HCT116 (cell line): ENCODE measurements at regions not wholly inside any gene's neighbourhood (a gene's known extent, or its start where the extent isn't known, plus 50 kb on each side); places are given as distances from the start of the nearest gene placed in this dataset.

Source experiments
- ATAC-seq: fragments of 200-7000 bp; cut with Tn5 transposase; 2 replicates; pipeline ENCODE4 v1.9.1; 2020; ENCODE audit warnings: mild to moderate bottlenecking, moderate library complexity
- BruUV-seq: library from RNA; stranded (reverse); fragments of 400-500 nt; replicated peaks from 2 replicates; lab custom pipeline; 2021; lab: Mats Ljungman, UMichigan
- CTCF ChIA-PET: fragments of 300-600 bp; sonication (Branson Sonifier 250); formaldehyde crosslinking; loops from one replicate; lab custom pipeline; 2021; ENCODE audit warnings: antibody characterized with exemption; lab: Charles Lee
- POLR2A ChIA-PET: fragments of 300-600, 350-600 bp; sonication (Branson Sonifier 250); formaldehyde crosslinking; loops from one replicate; lab custom pipeline; 2021; ENCODE audit warnings: antibody characterized with exemption; lab: Charles Lee
- RAD21 ChIA-PET, 2 experiments: fragments of 300-600 bp; sonication (Branson Sonifier 250); formaldehyde crosslinking; loops; one replicate each; lab custom pipeline; 2023; ENCODE audit warnings: low total read pairs in 2 of 2; ENCODE audit not compliant: uncharacterized antibody in 2 of 2, unreplicated experiment in 2 of 2, low non-redundant PET in 1 of 2; lab: Charles Lee
- DNase-seq: peaks from one replicate; pipeline ENCODE4 v3.0.0-alpha.2; 2010; ENCODE audit warnings: low read depth, low spot score
- H2AFZ ChIP-seq: fragments of 200-600 bp; shearing (Covaris generic), sonication (generic); 2 replicates; pipeline ENCODE4 v1.6.1; 2017; ENCODE audit warnings: low read depth, mixed run types, mixed read lengths, antibody characterized with exemption, low read length; ENCODE audit not compliant: poor library complexity, severe bottlenecking
- H3K27ac ChIP-seq: 2 replicates; pipeline ENCODE4 v1.5.1; 2012; ENCODE audit warnings: low read depth, low read length
- H3K27me3 ChIP-seq: fragments of 200-600 bp; sonication (generic); 2 replicates; pipeline ENCODE4 v1.6.1; 2016; ENCODE audit warnings: mixed run types, low read length, mixed read lengths; ENCODE audit not compliant: insufficient read depth
- H3K36me3 ChIP-seq, 2 experiments: fragments of 200-500 bp in 1 of 2; fragments of 200-600 bp in 1 of 2; sonication (Bioruptor generic) in 1 of 2; sonication (generic) in 1 of 2; 2 replicates each; pipeline versions ENCODE4 v1.5.1 to v1.6.1; 2014 to 2016; ENCODE audit warnings: low read length in 2 of 2, inconsistent platforms in 1 of 2, mixed read lengths in 1 of 2, mixed run types in 1 of 2; ENCODE audit not compliant: insufficient read depth in 2 of 2, control insufficient read depth in 1 of 2
- H3K4me1 ChIP-seq, 2 experiments: fragments of 200-600 bp in 1 of 2; sonication (generic) in 1 of 2; 2 replicates each; pipeline versions ENCODE4 v1.5.1 to v1.6.1; 2012 to 2017; ENCODE audit warnings: low read length in 2 of 2, inconsistent platforms in 1 of 2, mild to moderate bottlenecking in 1 of 2, mixed read lengths in 1 of 2, mixed run types in 1 of 2, moderate library complexity in 1 of 2; ENCODE audit not compliant: insufficient read depth in 2 of 2, control insufficient read depth in 1 of 2
- H3K4me2 ChIP-seq: fragments of 200-600 bp; sonication (generic); 2 replicates; pipeline ENCODE4 v1.6.1; 2017; ENCODE audit warnings: mixed run types, low read length, mixed read lengths
- H3K4me3 ChIP-seq, 2 experiments: fragments of 200-600 bp in 1 of 2; sonication (generic) in 1 of 2; replicated peaks in 1 of 2; 2 replicates each; pipeline ENCODE4 v1.5.1; 2011 to 2016; ENCODE audit warnings: low read length in 2 of 2, control low read depth in 1 of 2, low read depth in 1 of 2, mild to moderate bottlenecking in 1 of 2, mixed read lengths in 1 of 2, mixed run types in 1 of 2
- H3K79me2 ChIP-seq: fragments of 200-600 bp; sonication (generic); 2 replicates; pipeline ENCODE4 v1.6.1; 2017; ENCODE audit warnings: mild to moderate bottlenecking, mixed run types, low read length, moderate library complexity, mixed read lengths; ENCODE audit not compliant: insufficient read depth
- H3K9ac ChIP-seq: fragments of 200-600 bp; sonication (generic); 2 replicates; pipeline ENCODE4 v1.6.1; 2016; ENCODE audit warnings: low read length, mixed read lengths
- H3K9me2 ChIP-seq: fragments of 200-600 bp; sonication (generic), shearing (Covaris generic); 2 replicates; pipeline ENCODE4 v1.6.1; 2017; ENCODE audit warnings: mixed run types, mild to moderate bottlenecking, moderate library complexity; ENCODE audit not compliant: insufficient read depth
- H3K9me3 ChIP-seq, 2 experiments: fragments of 200-500 bp in 1 of 2; fragments of 200-600 bp in 1 of 2; sonication (Bioruptor generic) in 1 of 2; sonication (generic) in 1 of 2; 2 replicates each; pipeline ENCODE4 v1.6.1; 2014 to 2017; ENCODE audit warnings: low read length in 2 of 2, mixed read lengths in 2 of 2, inconsistent platforms in 1 of 2, low read depth in 1 of 2, mild to moderate bottlenecking in 1 of 2, mixed run types in 1 of 2, moderate library complexity in 1 of 2; ENCODE audit not compliant: control insufficient read depth in 1 of 2, insufficient read depth in 1 of 2
- H4K20me1 ChIP-seq: fragments of 200-600 bp; sonication (generic), shearing (Covaris generic); 2 replicates; pipeline ENCODE4 v1.6.1; 2017; ENCODE audit warnings: mixed run types, mild to moderate bottlenecking, moderate library complexity; ENCODE audit not compliant: insufficient read depth
- ATF3 ChIP-seq: IDR thresholded peaks from 2 replicates; pipeline ENCODE4 v1.6.1; 2012
- CBX3 ChIP-seq: IDR thresholded peaks from 2 replicates; pipeline ENCODE4 v1.6.1; 2012; ENCODE audit warnings: low read depth
- CEBPB ChIP-seq: IDR thresholded peaks from 2 replicates; pipeline ENCODE4 v1.6.1; 2012; ENCODE audit warnings: low read depth
- EGR1 ChIP-seq: IDR thresholded peaks from 2 replicates; pipeline ENCODE4 v1.6.1; 2012; ENCODE audit warnings: low read depth
- ELF1 ChIP-seq: IDR thresholded peaks from 2 replicates; pipeline ENCODE4 v1.6.1; 2012; ENCODE audit warnings: low read depth, borderline replicate concordance
- EZH2 ChIP-seq: fragments of 200-600 bp; sonication (generic); IDR thresholded peaks from 2 replicates; pipeline ENCODE4 v1.6.1; 2017; ENCODE audit warnings: antibody characterized with exemption, mixed run types
- EZH2phosphoT487 ChIP-seq: fragments of 200-600 bp; IDR thresholded peaks from 2 replicates; pipeline ENCODE4 v1.6.1; 2018; ENCODE audit warnings: antibody characterized with exemption, borderline replicate concordance
- FOSL1 ChIP-seq: IDR thresholded peaks from 2 replicates; pipeline ENCODE4 v1.6.1; 2012; ENCODE audit warnings: low read depth
- JUND ChIP-seq: IDR thresholded peaks from 2 replicates; pipeline ENCODE4 v1.6.1; 2012
- POLR2A ChIP-seq: IDR thresholded peaks from 2 replicates; pipeline ENCODE4 v1.7.0; 2011; ENCODE audit warnings: borderline replicate concordance; ENCODE audit not compliant: insufficient read depth, insufficient read length; ENCODE audit errors: extremely low read depth
- POLR2AphosphoS5 ChIP-seq: IDR thresholded peaks from 2 replicates; pipeline ENCODE4 v1.6.1; 2011; ENCODE audit warnings: mild to moderate bottlenecking, low read depth, low read length, moderate library complexity
- SIN3A ChIP-seq: IDR thresholded peaks from 2 replicates; pipeline ENCODE4 v1.6.1; 2012; ENCODE audit warnings: low read depth
- SP1 ChIP-seq: IDR thresholded peaks from 2 replicates; pipeline ENCODE4 v1.6.1; 2012; ENCODE audit warnings: low read depth
- SRF ChIP-seq: IDR thresholded peaks from 2 replicates; pipeline ENCODE4 v1.6.1; 2012; ENCODE audit warnings: low read depth
- TCF7L2 ChIP-seq: IDR thresholded peaks from 2 replicates; pipeline ENCODE4 v1.7.0; 2011; ENCODE audit warnings: borderline replicate concordance, inconsistent platforms; ENCODE audit not compliant: insufficient read depth, insufficient read length; ENCODE audit errors: extremely low read depth
- YY1 ChIP-seq: IDR thresholded peaks from 2 replicates; pipeline ENCODE4 v1.6.1; 2011; ENCODE audit warnings: low read length, low read depth, moderate library complexity, mild to moderate bottlenecking; ENCODE audit not compliant: insufficient replicate concordance; ENCODE audit errors: extremely low read depth
- ZFX ChIP-seq: fragments of 450-650 bp; IDR thresholded peaks from 2 replicates; pipeline ENCODE4 v1.6.1; 2017
- ZNF274 ChIP-seq: fragments of 200-500 bp; sonication (Bioruptor generic); IDR thresholded peaks from 2 replicates; pipeline ENCODE4 v1.6.1; 2014; ENCODE audit warnings: mild to moderate bottlenecking, low read depth, low read length, inconsistent platforms
- intact Hi-C: fragments of 100-400 bp; cut with micrococcal nuclease; formaldehyde crosslinking; loops from 2 replicates; pipeline ENCODE4 v1.10.0; 2022
- TF ChIP-seq, protein P1 (sequence below): IDR thresholded peaks from 2 replicates; pipeline ENCODE4 v1.6.1; 2012
- TF ChIP-seq, protein P2 (sequence below): IDR thresholded peaks from 2 replicates; pipeline ENCODE4 v1.6.1; 2012; ENCODE audit warnings: low read depth

- intact Hi-C loops, result no loop called here
- no peaks in the 10 kb centered on the region for H3K36me3 ChIP-seq
- no peaks in the 10 kb centered on the region for H3K9me2 ChIP-seq
- H3K9ac ChIP-seq, result no peak overlapping the region
- H3K4me1 ChIP-seq, result peaks cover 0 to 7% of the 10 kb centered on the region in 2 experiments; a peak in 1 of 4 replicates
- TF ChIP-seq EZH2phosphoT487, result no peak
- no peak for TF ChIP-seq SIN3A
- TF ChIP-seq, protein P1, sequence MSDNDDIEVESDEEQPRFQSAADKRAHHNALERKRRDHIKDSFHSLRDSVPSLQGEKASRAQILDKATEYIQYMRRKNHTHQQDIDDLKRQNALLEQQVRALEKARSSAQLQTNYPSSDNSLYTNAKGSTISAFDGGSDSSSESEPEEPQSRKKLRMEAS, result no peak
- TF ChIP-seq SP1, result no peak
- no peak for TF ChIP-seq FOSL1
- TF ChIP-seq, protein P2, sequence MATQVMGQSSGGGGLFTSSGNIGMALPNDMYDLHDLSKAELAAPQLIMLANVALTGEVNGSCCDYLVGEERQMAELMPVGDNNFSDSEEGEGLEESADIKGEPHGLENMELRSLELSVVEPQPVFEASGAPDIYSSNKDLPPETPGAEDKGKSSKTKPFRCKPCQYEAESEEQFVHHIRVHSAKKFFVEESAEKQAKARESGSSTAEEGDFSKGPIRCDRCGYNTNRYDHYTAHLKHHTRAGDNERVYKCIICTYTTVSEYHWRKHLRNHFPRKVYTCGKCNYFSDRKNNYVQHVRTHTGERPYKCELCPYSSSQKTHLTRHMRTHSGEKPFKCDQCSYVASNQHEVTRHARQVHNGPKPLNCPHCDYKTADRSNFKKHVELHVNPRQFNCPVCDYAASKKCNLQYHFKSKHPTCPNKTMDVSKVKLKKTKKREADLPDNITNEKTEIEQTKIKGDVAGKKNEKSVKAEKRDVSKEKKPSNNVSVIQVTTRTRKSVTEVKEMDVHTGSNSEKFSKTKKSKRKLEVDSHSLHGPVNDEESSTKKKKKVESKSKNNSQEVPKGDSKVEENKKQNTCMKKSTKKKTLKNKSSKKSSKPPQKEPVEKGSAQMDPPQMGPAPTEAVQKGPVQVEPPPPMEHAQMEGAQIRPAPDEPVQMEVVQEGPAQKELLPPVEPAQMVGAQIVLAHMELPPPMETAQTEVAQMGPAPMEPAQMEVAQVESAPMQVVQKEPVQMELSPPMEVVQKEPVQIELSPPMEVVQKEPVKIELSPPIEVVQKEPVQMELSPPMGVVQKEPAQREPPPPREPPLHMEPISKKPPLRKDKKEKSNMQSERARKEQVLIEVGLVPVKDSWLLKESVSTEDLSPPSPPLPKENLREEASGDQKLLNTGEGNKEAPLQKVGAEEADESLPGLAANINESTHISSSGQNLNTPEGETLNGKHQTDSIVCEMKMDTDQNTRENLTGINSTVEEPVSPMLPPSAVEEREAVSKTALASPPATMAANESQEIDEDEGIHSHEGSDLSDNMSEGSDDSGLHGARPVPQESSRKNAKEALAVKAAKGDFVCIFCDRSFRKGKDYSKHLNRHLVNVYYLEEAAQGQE, result no peak
- TF ChIP-seq JUND, result no peak
- TF ChIP-seq TCF7L2, result no peak
- no peak for TF ChIP-seq ATF3
- TF ChIP-seq EZH2, result no peak
- no peak for TF ChIP-seq SRF
- TF ChIP-seq ZNF274, result no peak
- no peak for TF ChIP-seq ZFX
- no peak for TF ChIP-seq CEBPB
- no peak for TF ChIP-seq ELF1
- no peak for TF ChIP-seq POLR2A
- TF ChIP-seq EGR1, result no peak
- TF ChIP-seq YY1, result no peak
- no peak for TF ChIP-seq CBX3
- no peak for TF ChIP-seq POLR2AphosphoS5
- H3K4me3 ChIP-seq, result no peak overlapping the region
- DNase-seq (no peak), ATAC-seq (no peak)
- H4K20me1 ChIP-seq, result no peaks in the 10 kb centered on the region
- ChIA-PET CTCF (interaction anchor here (0.6 kb wide), 1 partner anchor 26 kb away, joined by 3 read pairs; no protein-coding TSS in a partner anchor), RAD21 (no interaction called here), POLR2A (no interaction called here)
- no TSS peak for BruUV-seq
- H3K9me3 ChIP-seq, result no peaks in the 10 kb centered on the region
- no peak overlapping the region for H2AFZ ChIP-seq
- H3K79me2 ChIP-seq, result no peaks in the 10 kb centered on the region
- H3K4me2 ChIP-seq, result no peak overlapping the region
- H3K27ac ChIP-seq, result no peak overlapping the region
- no peaks in the 10 kb centered on the region for H3K27me3 ChIP-seq
Measured at GRCh38 chr6:6931071-6932025, 176.4 kb upstream of the RREB1 start.
